ENCODE measurements at regions not wholly inside any gene's neighbourhood (a gene's known extent, or its start where the extent isn't known, plus 50 kb on each side); places are given as distances from the start of the nearest gene placed in this dataset.

GRCh38 chr5:145350513-145350912 lies 484.6 kb downstream of the PRELID2 start:
- TF ChIP-seq CTCF (IDR thresholded peaks at IDR 0.05; ENCODE audit: low read depth, low read length) (no peak), EZH2phosphoT487 (IDR thresholded peaks at IDR 0.05; ENCODE audit: low read depth) (no peak)
